Left lung (tissue), 4 donors: ENCODE measurements at regions not wholly inside any gene's neighbourhood (a gene's known extent, or its start where the extent isn't known, plus 50 kb on each side); places are given as distances from the start of the nearest gene placed in this dataset.

ENCODE experiments used
- ATAC-seq: fragments of 200-7000 bp; cut with Tn5 transposase; one replicate; pipeline ENCODE4 v1.9.1; 2020; ENCODE audit warnings: moderate library complexity
- DNase-seq, 4 donors: peaks; one replicate each; pipeline ENCODE4 v3.0.0-alpha.2; 2013 to 2020
- H3K27ac ChIP-seq, 2 donors: fragments of 200-600 bp; sonication (generic) in 1 of 2; one replicate each; pipeline versions ENCODE4 v1.5.0 to v1.8.0; 2020 to 2021
- H3K27me3 ChIP-seq, 2 donors: fragments of 200-600 bp; sonication (generic) in 1 of 2; one replicate each; pipeline versions ENCODE4 v1.5.0 to v1.8.0; 2020 to 2021
- H3K36me3 ChIP-seq, 2 donors: fragments of 200-600 bp; sonication (generic) in 1 of 2; one replicate each; pipeline versions ENCODE4 v1.5.0 to v1.8.0; 2020 to 2021
- H3K4me1 ChIP-seq, 2 donors: fragments of 200-600 bp; one replicate each; pipeline ENCODE4 v1.8.0; 2021
- H3K4me3 ChIP-seq, 2 donors: fragments of 200-600 bp; sonication (generic) in 1 of 2; one replicate each; pipeline versions ENCODE4 v1.5.0 to v1.8.0; 2020 to 2021; ENCODE audit warnings: mild to moderate bottlenecking in 1 of 2
- H3K9me3 ChIP-seq, 2 donors: fragments of 200-600 bp; sonication (generic) in 1 of 2; one replicate each; pipeline versions ENCODE4 v1.5.0 to v1.8.0; 2020 to 2021
- CTCF ChIP-seq, 2 donors: fragments of 200-600 bp; sonication (generic) in 1 of 2; IDR thresholded peaks; one replicate each; pipeline versions ENCODE4 v1.5.0 to v1.8.0; 2021; ENCODE audit warnings: antibody characterized with exemption in 2 of 2
- intact Hi-C, 2 donors: fragments of 100-400 bp; cut with DNase I; formaldehyde crosslinking; loops; one replicate each; pipeline versions ENCODE4 v1.11.2 to v1.14.2; 2022
- donor health status: DM: no; HTN: yes; CAD: no.
- donor health status: DM: no; HTN: no; CAD: no.

GRCh38 chr13:73248711-73249580, 190.1 kb downstream of the KLF5 start:
- ATAC-seq (peak; percentile 93), DNase-seq (peak in 3 of 4 donors; percentile 41 to 48 (median 41))
- Histone ChIP-seq H3K9me3 (no peaks in the 10 kb centered on the region), H3K27me3 (no peaks in the 10 kb centered on the region), H3K4me3 (no peak overlapping the region), H3K27ac (peak overlapping the region; percentile 30 to 61), H3K36me3 (no peaks in the 10 kb centered on the region), H3K4me1 (no peaks in the 10 kb centered on the region)
- TF ChIP-seq CTCF (IDR thresholded peaks at IDR 0.05): no peak
- intact Hi-C loops: no loop called here

GRCh38 chr13:73248154-73248553, 189.3 kb downstream of the KLF5 start:
- DNase-seq (no peak), ATAC-seq (no peak)
- H3K4me3 ChIP-seq: no peak overlapping the region
- no peaks in the 10 kb centered on the region for H3K27me3 ChIP-seq
- intact Hi-C loops: no loop called here
- H3K36me3 ChIP-seq: no peaks in the 10 kb centered on the region
- H3K27ac ChIP-seq: no peak overlapping the region
- H3K4me1 ChIP-seq: no peaks in the 10 kb centered on the region
- no peak for TF ChIP-seq CTCF (IDR thresholded peaks at IDR 0.05)
- no peaks in the 10 kb centered on the region for H3K9me3 ChIP-seq

GRCh38 chr13:73245246-73245645, 186.4 kb downstream of the KLF5 start:
- intact Hi-C loops: no loop called here
- ATAC-seq: no peak
- Histone ChIP-seq H3K4me3 (no peak overlapping the region), H3K9me3 (no peaks in the 10 kb centered on the region), H3K27ac (no peak overlapping the region), H3K27me3 (no peaks in the 10 kb centered on the region), H3K36me3 (no peaks in the 10 kb centered on the region), H3K4me1 (no peaks in the 10 kb centered on the region)
- no peak for DNase-seq
- TF ChIP-seq CTCF (IDR thresholded peaks at IDR 0.05): no peak

- DNase-seq (no peak), ATAC-seq (no peak)
- Histone ChIP-seq H3K4me1 (no peaks in the 10 kb centered on the region), H3K4me3 (no peak overlapping the region), H3K9me3 (no peaks in the 10 kb centered on the region), H3K36me3 (no peaks in the 10 kb centered on the region), H3K27ac (no peak overlapping the region), H3K27me3 (no peaks in the 10 kb centered on the region)
- intact Hi-C loops: no loop called here
- no peak for TF ChIP-seq CTCF (IDR thresholded peaks at IDR 0.05)
These were observed 185.7 kb downstream of the KLF5 start for GRCh38 chr13:73244467-73244866.

- H3K4me3 ChIP-seq: no peak overlapping the region
- H3K9me3 ChIP-seq: no peaks in the 10 kb centered on the region
- no peaks in the 10 kb centered on the region for H3K27me3 ChIP-seq
- no peak for TF ChIP-seq CTCF (IDR thresholded peaks at IDR 0.05)
- H3K4me1 ChIP-seq: no peaks in the 10 kb centered on the region
- DNase-seq (no peak), ATAC-seq (no peak)
- no peaks in the 10 kb centered on the region for H3K36me3 ChIP-seq
- no peak overlapping the region for H3K27ac ChIP-seq
- intact Hi-C loops: no loop called here
These were observed 183.8 kb downstream of the KLF5 start for GRCh38 chr13:73242515-73243015.
